COR-L47 (cell line): ENCODE measurements at regions not wholly inside any gene's neighbourhood (a gene's known extent, or its start where the extent isn't known, plus 50 kb on each side); places are given as distances from the start of the nearest gene placed in this dataset.

Source experiments
- DNase-seq: peaks from one replicate; lab custom pipeline; 2025; lab: John Stamatoyannopoulos, UW

- DNase-seq = no peak
Measured at GRCh38 chr9:16092142-16093091, 539.6 kb downstream of the CCDC171 start.

- DNase-seq = no peak
Measured at GRCh38 chr9:16098306-16098705, 545.5 kb downstream of the CCDC171 start.

GRCh38 chr9:16099732-16100536 lies 547.1 kb downstream of the CCDC171 start:
- no peak for DNase-seq

- no peak for DNase-seq
Measured at GRCh38 chr9:16100537-16101091, 547.8 kb downstream of the CCDC171 start.

- DNase-seq = no peak
Measured at GRCh38 chr9:16102154-16102553, 549.3 kb downstream of the CCDC171 start.

GRCh38 chr9:16103620-16104397 lies 551.0 kb downstream of the CCDC171 start:
- DNase-seq = no peak

- no peak for DNase-seq
Measured at GRCh38 chr9:16105168-16106020, 552.6 kb downstream of the CCDC171 start.

GRCh38 chr9:16106021-16106571 lies 553.3 kb downstream of the CCDC171 start:
- no peak for DNase-seq

- DNase-seq = no peak
Measured at GRCh38 chr9:16112116-16112515, 559.3 kb downstream of the CCDC171 start.

GRCh38 chr9:16115994-16116393 lies 563.2 kb downstream of the CCDC171 start:
- no peak for DNase-seq

- DNase-seq = no peak
Measured at GRCh38 chr9:16118043-16118442, 565.2 kb downstream of the CCDC171 start.

- DNase-seq = no peak
Measured at GRCh38 chr9:16119261-16120230, 566.7 kb downstream of the CCDC171 start.

GRCh38 chr9:16120231-16120641 lies 567.4 kb downstream of the CCDC171 start:
- DNase-seq = no peak

GRCh38 chr9:16120727-16121126 lies 567.9 kb downstream of the CCDC171 start:
- DNase-seq = no peak

- DNase-seq = no peak
Measured at GRCh38 chr9:16121168-16121567, 568.3 kb downstream of the CCDC171 start.

- DNase-seq = no peak
Measured at GRCh38 chr9:16121601-16122286, 568.9 kb downstream of the CCDC171 start.

- DNase-seq = no peak
Measured at GRCh38 chr9:16125629-16126028, 572.8 kb downstream of the CCDC171 start.

GRCh38 chr9:16126042-16126441 lies 573.2 kb downstream of the CCDC171 start:
- DNase-seq = no peak

GRCh38 chr9:16128003-16128402 lies 575.2 kb downstream of the CCDC171 start:
- no peak for DNase-seq
